Mesendoderm (in vitro differentiated cells): ENCODE measurements at regions not wholly inside any gene's neighbourhood (a gene's known extent, or its start where the extent isn't known, plus 50 kb on each side); places are given as distances from the start of the nearest gene placed in this dataset.

Experiments used
- DNase-seq: peaks from one replicate; pipeline ENCODE4 v3.0.0; 2013
- H2AK5ac ChIP-seq: 2 replicates; pipeline ENCODE4 v1.6.1; 2013; ENCODE audit warnings: low read length, inconsistent platforms
- H2BK120ac ChIP-seq: 2 replicates; pipeline ENCODE4 v1.6.1; 2013; ENCODE audit warnings: low read depth, mild to moderate bottlenecking, low read length, moderate library complexity, mixed read lengths
- H2BK15ac ChIP-seq: replicated peaks from 2 replicates; pipeline ENCODE4 v1.6.1; 2013; ENCODE audit warnings: low read depth, mild to moderate bottlenecking, moderate library complexity
- H2BK5ac ChIP-seq: 2 replicates; pipeline ENCODE4 v1.6.1; 2013; ENCODE audit warnings: low read length, inconsistent platforms
- H3K18ac ChIP-seq: 2 replicates; pipeline ENCODE4 v1.6.1; 2013; ENCODE audit warnings: mild to moderate bottlenecking, low read length, mixed read lengths
- H3K23ac ChIP-seq: one replicate; pipeline ENCODE4 v1.6.1; 2013; ENCODE audit warnings: low read length
- H3K27ac ChIP-seq: 2 replicates; pipeline ENCODE4 v1.5.1; 2013; ENCODE audit warnings: low read depth, mild to moderate bottlenecking, inconsistent platforms, low read length, moderate library complexity
- H3K27me3 ChIP-seq: 2 replicates; pipeline ENCODE4 v1.6.1; 2013; ENCODE audit warnings: low read length, control low read depth, mild to moderate bottlenecking, inconsistent platforms; ENCODE audit not compliant: insufficient read depth, poor library complexity
- H3K36me3 ChIP-seq: 2 replicates; pipeline ENCODE4 v1.6.1; 2013; ENCODE audit warnings: low read length, inconsistent platforms; ENCODE audit not compliant: control insufficient read depth, insufficient read depth
- H3K4ac ChIP-seq: one replicate; pipeline ENCODE4 v1.6.1; 2013; ENCODE audit warnings: low read depth, mild to moderate bottlenecking, low read length, moderate library complexity
- H3K4me1 ChIP-seq: 2 replicates; pipeline ENCODE4 v1.6.1; 2013; ENCODE audit warnings: low read depth, low read length, inconsistent platforms; ENCODE audit not compliant: control insufficient read depth
- H3K4me2 ChIP-seq: 2 replicates; pipeline ENCODE4 v1.6.1; 2013; ENCODE audit warnings: low read length
- H3K4me3 ChIP-seq: 2 replicates; pipeline ENCODE4 v1.5.1; 2013; ENCODE audit warnings: mild to moderate bottlenecking, low read length
- H3K56ac ChIP-seq: one replicate; pipeline ENCODE4 v1.6.1; 2013; ENCODE audit warnings: low read length
- H3K79me1 ChIP-seq: 2 replicates; pipeline ENCODE4 v1.6.1; 2013; ENCODE audit warnings: low read length, inconsistent platforms
- H3K79me2 ChIP-seq: 2 replicates; pipeline ENCODE4 v1.6.1; 2013; ENCODE audit warnings: mild to moderate bottlenecking, low read length; ENCODE audit not compliant: control insufficient read depth, insufficient read depth
- H3K9ac ChIP-seq: 2 replicates; pipeline ENCODE4 v1.6.1; 2013; ENCODE audit warnings: low read length, inconsistent platforms
- H4K5ac ChIP-seq: one replicate; pipeline ENCODE4 v1.6.1; 2013; ENCODE audit warnings: low read length
- H4K8ac ChIP-seq: one replicate; pipeline ENCODE4 v1.6.1; 2013; ENCODE audit warnings: low read depth, mild to moderate bottlenecking, control low read depth, low read length, moderate library complexity
- WGBS: extraction: QIAGEN DNeasy Blood & Tissue Kit; methylation state at CpG from one replicate; pipeline ENCODE4 v1.1.7; 2013; ENCODE audit warnings: low lambda C conversion rate, missing lambda C conversion rate; ENCODE audit not compliant: insufficient coverage; ENCODE audit errors: extremely low coverage; 5-methylcytosine and 5-hydroxymethylcytosine counted together

- H3K9ac ChIP-seq, result no peak overlapping the region
- H3K36me3 ChIP-seq, result no peaks in the 10 kb centered on the region
- H2AK5ac ChIP-seq, result no peak overlapping the region
- no peak overlapping the region for H4K8ac ChIP-seq
- H3K18ac ChIP-seq, result no peak overlapping the region
- no peak for DNase-seq
- H3K4me2 ChIP-seq, result no peak overlapping the region
- H3K23ac ChIP-seq, result no peak overlapping the region
- H3K79me2 ChIP-seq, result no peaks in the 10 kb centered on the region
- no peak overlapping the region for H3K56ac ChIP-seq
- no peaks in the 10 kb centered on the region for H3K27me3 ChIP-seq
- no peaks in the 10 kb centered on the region for H3K79me1 ChIP-seq
- no CpG with 5 or more reads among the region's 1 CpG for WGBS
- no peak overlapping the region for H3K4ac ChIP-seq
- no peaks in the 10 kb centered on the region for H3K4me1 ChIP-seq
- H3K27ac ChIP-seq, result no peak overlapping the region
- no peak overlapping the region for H3K4me3 ChIP-seq
- H2BK5ac ChIP-seq, result no peak overlapping the region
- H2BK120ac ChIP-seq, result no peak overlapping the region
- H4K5ac ChIP-seq, result no peak overlapping the region
- no peak overlapping the region for H2BK15ac ChIP-seq
Measured at GRCh38 chr4:137688651-137689050, 156.4 kb upstream of the PCDH18 start.

- no peak overlapping the region for H3K4me3 ChIP-seq
- H2AK5ac ChIP-seq, result no peak overlapping the region
- no peaks in the 10 kb centered on the region for H3K27me3 ChIP-seq
- no peak overlapping the region for H3K4ac ChIP-seq
- WGBS, result no CpG with 5 or more reads among the region's 3 CpGs
- H3K4me2 ChIP-seq, result no peak overlapping the region
- no peak overlapping the region for H3K23ac ChIP-seq
- no peak overlapping the region for H4K5ac ChIP-seq
- H4K8ac ChIP-seq, result no peak overlapping the region
- no peaks in the 10 kb centered on the region for H3K79me2 ChIP-seq
- H3K36me3 ChIP-seq, result no peaks in the 10 kb centered on the region
- H3K27ac ChIP-seq, result no peak overlapping the region
- DNase-seq, result no peak
- H3K4me1 ChIP-seq, result no peaks in the 10 kb centered on the region
- no peak overlapping the region for H3K56ac ChIP-seq
- H2BK15ac ChIP-seq, result no peak overlapping the region
- no peak overlapping the region for H2BK120ac ChIP-seq
- H3K79me1 ChIP-seq, result no peaks in the 10 kb centered on the region
- H3K9ac ChIP-seq, result no peak overlapping the region
- H2BK5ac ChIP-seq, result no peak overlapping the region
- H3K18ac ChIP-seq, result no peak overlapping the region
Measured at GRCh38 chr4:137685357-137685756, 153.1 kb upstream of the PCDH18 start.

GRCh38 chr4:137681081-137681480 is 148.8 kb upstream of the PCDH18 start:
- no peak overlapping the region for H3K4me2 ChIP-seq
- H3K36me3 ChIP-seq, result no peaks in the 10 kb centered on the region
- no peaks in the 10 kb centered on the region for H3K4me1 ChIP-seq
- no peak overlapping the region for H4K5ac ChIP-seq
- DNase-seq, result no peak
- no peak overlapping the region for H2BK120ac ChIP-seq
- no CpG with 5 or more reads among the region's 1 CpG for WGBS
- H3K27ac ChIP-seq, result no peak overlapping the region
- no peak overlapping the region for H2AK5ac ChIP-seq
- H2BK5ac ChIP-seq, result no peak overlapping the region
- no peak overlapping the region for H3K4ac ChIP-seq
- H3K79me2 ChIP-seq, result no peaks in the 10 kb centered on the region
- H3K18ac ChIP-seq, result no peak overlapping the region
- H3K56ac ChIP-seq, result no peak overlapping the region
- no peaks in the 10 kb centered on the region for H3K79me1 ChIP-seq
- no peaks in the 10 kb centered on the region for H3K27me3 ChIP-seq
- H4K8ac ChIP-seq, result no peak overlapping the region
- no peak overlapping the region for H3K9ac ChIP-seq
- no peak overlapping the region for H3K4me3 ChIP-seq
- no peak overlapping the region for H2BK15ac ChIP-seq
- no peak overlapping the region for H3K23ac ChIP-seq

- DNase-seq, result no peak
- no peak overlapping the region for H3K4me3 ChIP-seq
Measured at GRCh38 chr4:137678796-137679195, 146.5 kb upstream of the PCDH18 start.

GRCh38 chr4:137677863-137678262 is 145.6 kb upstream of the PCDH18 start:
- Histone ChIP-seq H3K27me3 (no peaks in the 10 kb centered on the region), H3K9ac (no peak overlapping the region), H2BK15ac (no peak overlapping the region), H3K56ac (no peak overlapping the region), H3K4me2 (no peak overlapping the region), H3K23ac (no peak overlapping the region), H2BK120ac (no peak overlapping the region), H3K27ac (no peak overlapping the region), H3K4me3 (no peak overlapping the region), H4K5ac (no peak overlapping the region), H3K79me2 (no peaks in the 10 kb centered on the region), H4K8ac (no peak overlapping the region), H2AK5ac (no peak overlapping the region), H3K79me1 (no peaks in the 10 kb centered on the region), H3K36me3 (no peaks in the 10 kb centered on the region), H2BK5ac (no peak overlapping the region), H3K4me1 (no peaks in the 10 kb centered on the region), H3K18ac (no peak overlapping the region), H3K4ac (no peak overlapping the region)
- no peak for DNase-seq

More at GRCh38 chr4:137678796-137679195, 146.5 kb upstream of the PCDH18 start:
- no peak overlapping the region for H3K4me2 ChIP-seq
- H3K4ac ChIP-seq, result no peak overlapping the region
- no peaks in the 10 kb centered on the region for H3K36me3 ChIP-seq
- no peak overlapping the region for H2BK120ac ChIP-seq
- H3K23ac ChIP-seq, result no peak overlapping the region
- H2BK15ac ChIP-seq, result no peak overlapping the region
- no peaks in the 10 kb centered on the region for H3K79me1 ChIP-seq
- no peaks in the 10 kb centered on the region for H3K4me1 ChIP-seq
- H3K27ac ChIP-seq, result no peak overlapping the region
- no peaks in the 10 kb centered on the region for H3K27me3 ChIP-seq
- no peak overlapping the region for H3K9ac ChIP-seq
- H4K5ac ChIP-seq, result no peak overlapping the region
- no peak overlapping the region for H4K8ac ChIP-seq
- no peak overlapping the region for H2AK5ac ChIP-seq
- no peak overlapping the region for H3K18ac ChIP-seq
- no peak overlapping the region for H2BK5ac ChIP-seq
- H3K56ac ChIP-seq, result no peak overlapping the region
- H3K79me2 ChIP-seq, result no peaks in the 10 kb centered on the region
- WGBS, result no CpG with 5 or more reads among the region's 1 CpG

- no peak overlapping the region for H3K27ac ChIP-seq
- H3K56ac ChIP-seq, result no peak overlapping the region
- H2BK120ac ChIP-seq, result no peak overlapping the region
- no peak overlapping the region for H4K8ac ChIP-seq
- no peak overlapping the region for H3K4me3 ChIP-seq
- WGBS, result no CpG with 5 or more reads among the region's 1 CpG
- no peak overlapping the region for H2AK5ac ChIP-seq
- no peak overlapping the region for H3K18ac ChIP-seq
- H3K4me1 ChIP-seq, result no peaks in the 10 kb centered on the region
- no peaks in the 10 kb centered on the region for H3K36me3 ChIP-seq
- H3K79me1 ChIP-seq, result no peaks in the 10 kb centered on the region
- no peak overlapping the region for H3K4me2 ChIP-seq
- no peak for DNase-seq
- H2BK15ac ChIP-seq, result no peak overlapping the region
- no peak overlapping the region for H3K23ac ChIP-seq
- no peak overlapping the region for H4K5ac ChIP-seq
- H3K27me3 ChIP-seq, result no peaks in the 10 kb centered on the region
- H3K4ac ChIP-seq, result no peak overlapping the region
- no peak overlapping the region for H3K9ac ChIP-seq
- H2BK5ac ChIP-seq, result no peak overlapping the region
- H3K79me2 ChIP-seq, result no peaks in the 10 kb centered on the region
Measured at GRCh38 chr4:137676357-137676998, 144.2 kb upstream of the PCDH18 start.
